ENCODE measurements at regions not wholly inside any gene's neighbourhood (a gene's known extent, or its start where the extent isn't known, plus 50 kb on each side); places are given as distances from the start of the nearest gene placed in this dataset.
A peak's percentile ranks its signal among the peaks of the same experiment; 100 is the strongest.

- DNase-seq (ENCODE audit: low spot score), result no peak
Measured at GRCh38 chr11:11789735-11790369, 51.9 kb upstream of the USP47 start.

GRCh38 chr11:11788063-11788710 is 53.6 kb upstream of the USP47 start:
- no peak for DNase-seq (ENCODE audit: low spot score)

DNA sequence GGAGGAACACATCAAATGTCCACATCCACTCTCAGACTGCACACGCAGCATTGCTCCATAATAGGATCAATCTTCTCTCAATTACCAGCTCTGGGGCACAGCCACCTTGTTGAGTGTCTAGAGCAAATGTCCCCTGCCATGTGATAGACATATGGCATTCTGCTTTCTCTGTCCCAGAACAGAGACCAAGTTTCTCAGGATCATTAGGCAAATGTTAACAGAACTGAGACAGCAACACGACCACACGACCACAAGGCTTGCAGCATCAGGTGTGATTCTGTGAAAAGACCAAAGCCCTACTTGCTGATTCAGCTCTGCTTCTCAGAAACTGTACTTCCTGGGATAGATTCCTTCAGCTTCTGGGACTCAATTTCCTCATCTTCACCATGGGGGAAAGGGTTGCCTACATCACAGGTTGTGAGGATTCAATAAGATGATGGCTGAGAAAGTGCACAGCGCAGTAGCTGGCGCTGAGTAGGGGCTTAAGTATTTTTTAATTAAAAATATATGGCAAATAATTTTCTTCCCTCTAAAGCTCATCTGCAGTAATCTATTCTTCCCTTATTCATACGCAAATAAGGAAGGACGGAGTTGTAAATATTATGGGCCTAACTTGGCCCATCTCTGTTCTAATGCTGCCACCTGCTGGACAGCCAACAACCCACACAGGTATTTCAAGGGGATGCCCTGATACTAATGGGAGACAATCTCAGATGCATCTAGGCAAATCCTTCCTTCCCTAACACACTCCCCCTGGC is 54.3 kb upstream of the USP47 start:
- DNase-seq (ENCODE audit: low spot score), result peak; percentile 87

DNA sequence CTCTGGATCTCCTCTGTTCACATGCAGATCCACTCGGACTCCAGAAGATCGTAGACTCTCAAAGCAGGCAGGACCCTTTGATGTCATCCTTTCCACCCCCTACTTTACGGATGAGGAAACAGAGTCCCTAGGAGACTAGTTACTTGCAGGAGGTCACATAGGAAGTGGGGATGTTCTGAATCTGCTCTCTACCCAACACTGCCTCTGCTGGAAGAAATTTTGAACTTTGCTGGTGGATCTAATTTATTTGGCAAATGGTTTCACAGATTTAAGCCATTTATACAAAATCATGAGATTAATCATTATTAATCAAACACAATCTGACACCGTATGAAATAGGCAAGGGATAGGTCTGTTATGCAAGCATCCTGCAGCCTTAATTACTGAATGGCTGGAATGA is 55.0 kb upstream of the USP47 start:
- no peak for DNase-seq (ENCODE audit: low spot score)

DNA sequence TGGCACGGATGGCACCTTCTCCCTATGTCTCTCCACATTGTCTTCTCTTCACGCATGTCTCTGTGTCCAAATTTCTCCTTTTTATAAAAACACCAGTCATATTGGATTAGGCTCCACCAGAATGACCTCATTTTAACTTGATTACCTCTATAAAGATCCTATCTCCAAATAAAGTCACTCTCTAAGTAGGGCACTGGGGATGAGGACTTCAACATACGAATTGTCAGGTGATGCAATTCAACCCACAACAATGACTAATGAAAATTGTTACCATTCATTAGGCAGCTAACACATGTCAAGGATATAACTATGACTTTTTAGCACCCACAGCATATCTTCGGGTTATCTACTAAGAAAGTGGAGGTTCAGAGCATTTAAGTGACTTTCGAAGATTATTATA is 55.5 kb upstream of the USP47 start:
- no peak for DNase-seq (ENCODE audit: low spot score)

DNA sequence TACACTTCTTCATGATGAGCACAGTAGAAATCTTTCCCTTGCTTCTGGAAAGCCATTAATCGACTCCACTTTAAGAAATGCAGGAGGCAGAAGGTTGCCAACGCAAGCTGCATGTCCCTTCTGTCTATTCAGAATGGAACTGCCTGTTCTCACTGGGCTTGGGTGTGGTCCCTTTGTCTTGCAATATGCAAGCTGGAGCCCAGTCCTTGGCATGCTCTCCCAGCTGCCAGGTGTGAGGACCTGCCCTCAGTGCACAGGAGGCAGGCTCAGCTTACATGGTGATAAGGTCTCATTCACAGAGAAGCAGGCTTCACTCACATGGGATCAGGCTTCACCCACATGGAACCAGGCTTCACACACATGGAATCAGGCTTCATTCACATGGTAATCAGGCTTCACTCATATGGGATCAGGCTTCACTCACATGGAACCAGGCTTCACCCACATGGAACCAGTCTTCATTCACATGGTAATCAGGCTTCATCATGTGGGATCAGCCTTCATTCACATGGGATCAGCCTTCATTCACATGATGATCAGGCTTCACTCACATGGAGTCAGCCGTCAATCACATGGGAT is 59.2 kb upstream of the USP47 start:
- DNase-seq (ENCODE audit: low spot score), result no peak

DNA sequence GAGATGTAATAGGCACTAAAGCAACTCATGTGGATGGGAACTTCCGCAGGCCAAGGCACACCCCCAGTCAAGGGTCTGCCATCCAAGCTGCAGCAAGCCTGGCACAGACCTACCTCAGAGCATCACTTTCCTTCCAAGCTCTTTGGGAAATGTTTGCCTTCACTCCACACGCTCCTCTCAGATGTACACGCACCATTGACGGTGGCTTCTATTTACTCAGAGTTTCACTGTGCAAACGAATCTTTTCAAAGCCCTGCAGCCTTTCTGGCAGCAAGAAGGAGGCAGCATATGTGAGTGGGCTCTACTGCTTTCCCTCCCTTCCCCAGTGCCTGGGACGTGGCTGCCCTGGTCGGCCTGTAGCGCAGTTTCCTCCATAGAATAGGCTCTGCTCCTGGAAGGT is 60.9 kb upstream of the USP47 start:
- DNase-seq (ENCODE audit: low spot score), result no peak

GRCh38 chr11:11779975-11780374 is 61.8 kb upstream of the USP47 start:
- DNase-seq (ENCODE audit: low spot score), result no peak

DNA sequence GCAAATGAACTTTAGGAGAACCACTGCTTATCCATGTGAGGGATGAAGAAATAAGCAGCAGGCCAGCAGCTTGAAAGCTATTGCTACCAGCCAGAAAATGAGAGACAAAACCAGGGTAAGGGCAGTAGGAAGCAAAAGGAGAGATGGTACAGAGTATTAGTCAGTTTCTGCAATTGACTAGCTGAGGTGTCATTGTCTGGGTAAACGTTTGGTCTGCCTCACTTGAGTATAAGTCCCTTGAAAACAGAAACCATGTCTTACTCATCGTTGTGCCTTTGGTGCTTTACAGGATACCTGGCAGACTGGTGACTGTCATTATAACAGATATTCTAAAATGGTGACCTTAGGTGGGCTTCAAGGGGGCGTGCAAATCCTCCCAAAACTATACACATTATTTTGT is 63.9 kb upstream of the USP47 start:
- no peak for DNase-seq (ENCODE audit: low spot score)

GRCh38 chr11:11776714-11777113 is 65.1 kb upstream of the USP47 start:
- no peak for DNase-seq (ENCODE audit: low spot score)

DNA sequence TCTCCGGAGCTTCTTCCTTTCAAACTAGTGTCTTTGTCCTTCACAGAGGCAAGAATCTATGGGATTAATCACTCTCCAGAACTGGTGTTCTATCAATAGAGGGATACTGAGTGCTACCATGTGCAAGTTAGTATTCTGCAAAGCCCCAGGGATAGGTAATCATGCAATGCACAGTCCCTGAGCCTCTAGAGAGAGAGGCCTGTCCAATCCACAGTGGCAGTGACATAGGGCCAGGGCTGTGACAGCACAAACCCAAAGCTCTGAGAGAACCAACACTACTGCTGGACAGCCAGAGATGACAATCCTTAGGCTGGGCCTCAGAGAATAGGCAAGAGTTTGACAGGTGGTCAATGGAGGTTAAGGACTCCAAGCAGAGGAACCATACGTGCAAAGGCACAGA is 66.8 kb upstream of the USP47 start:
- no peak for DNase-seq (ENCODE audit: low spot score)

GRCh38 chr11:11772865-11773515 is 68.8 kb upstream of the USP47 start:
- DNase-seq (ENCODE audit: low spot score), result no peak

DNA sequence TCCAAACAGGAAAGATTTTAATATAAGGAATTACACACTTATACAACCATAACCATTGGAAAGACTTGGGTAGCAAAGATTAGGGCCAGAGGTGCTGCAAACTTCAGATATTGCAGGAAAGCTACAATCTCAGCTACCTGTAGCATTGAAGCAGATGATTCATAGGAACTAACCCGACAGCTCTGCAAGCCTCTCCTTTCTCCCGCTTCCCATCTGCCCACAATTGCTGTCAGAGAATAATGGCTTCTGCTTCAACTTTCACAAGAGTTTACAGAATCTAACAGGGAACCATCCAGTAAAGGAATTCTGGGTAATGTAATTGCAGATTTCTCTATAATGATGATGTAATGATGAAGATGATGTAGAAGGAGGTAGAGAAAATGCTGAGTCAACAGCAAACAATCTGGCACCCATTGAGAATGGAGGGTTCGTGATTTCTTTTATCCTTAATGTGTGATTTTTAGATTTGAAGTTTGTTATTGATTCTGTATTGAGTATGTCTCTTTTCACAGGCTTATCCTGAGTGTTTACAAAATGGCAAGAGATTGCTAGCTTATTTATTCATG is 70.8 kb upstream of the USP47 start:
- DNase-seq (ENCODE audit: low spot score), result no peak

DNA sequence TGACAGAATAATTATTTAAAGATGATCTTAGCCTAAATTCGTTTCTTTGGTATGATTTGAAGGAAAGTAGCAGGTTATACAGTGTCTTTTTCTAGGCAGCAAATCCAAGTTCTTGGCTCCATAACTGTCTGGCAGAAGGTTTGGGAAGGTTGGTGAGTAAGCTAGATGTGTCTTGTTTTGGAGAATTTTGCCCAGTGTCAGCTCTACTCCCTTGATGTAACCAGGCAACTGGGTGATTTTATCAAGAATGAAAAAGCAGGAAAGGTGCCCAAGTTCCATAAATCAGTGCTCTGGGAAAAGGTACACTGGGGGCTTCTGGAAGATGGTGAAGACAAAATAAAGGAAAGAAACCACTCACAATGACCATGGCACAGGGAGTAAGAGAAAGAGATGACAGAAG is 71.5 kb upstream of the USP47 start:
- DNase-seq (ENCODE audit: low spot score), result peak; percentile 13

DNA sequence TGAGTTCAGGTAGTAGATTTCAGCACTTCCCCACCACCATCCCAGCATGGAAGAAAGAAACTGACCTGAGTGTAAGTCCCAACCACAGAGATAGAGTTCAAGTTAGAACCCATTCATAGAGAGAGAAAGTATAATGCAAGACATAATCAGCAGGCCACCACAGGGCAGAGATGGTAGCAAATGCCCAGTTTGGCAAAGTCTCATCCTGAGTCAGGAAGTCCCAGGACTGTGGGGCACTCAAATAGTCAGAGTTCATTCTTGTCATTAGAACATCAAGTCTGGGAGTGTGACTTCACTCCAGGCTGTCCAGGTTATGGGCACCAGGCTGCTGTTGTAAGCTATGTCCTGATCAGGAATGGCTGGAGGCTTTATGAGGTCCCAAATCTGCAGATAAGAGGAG is 72.0 kb upstream of the USP47 start:
- DNase-seq (ENCODE audit: low spot score), result no peak

DNA sequence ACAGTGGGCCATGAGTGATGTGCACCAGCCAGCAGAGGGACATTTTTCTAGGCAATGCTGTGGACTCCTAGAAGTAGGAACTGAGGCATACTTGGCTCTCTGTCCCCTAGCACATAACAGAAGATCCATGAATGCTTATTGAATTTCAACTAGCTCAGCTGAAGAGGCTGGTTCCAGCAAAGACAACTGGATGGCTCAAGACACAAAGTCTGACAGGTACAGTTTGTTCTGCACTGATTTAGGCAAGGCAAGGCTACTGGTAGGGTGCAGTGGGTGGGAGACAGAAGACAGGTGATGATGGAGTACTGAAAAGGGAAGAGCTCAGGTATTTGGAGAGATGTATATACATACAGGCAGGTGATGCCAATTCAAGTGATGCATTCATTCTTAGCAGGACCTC is 72.4 kb upstream of the USP47 start:
- DNase-seq (ENCODE audit: low spot score), result no peak

DNA sequence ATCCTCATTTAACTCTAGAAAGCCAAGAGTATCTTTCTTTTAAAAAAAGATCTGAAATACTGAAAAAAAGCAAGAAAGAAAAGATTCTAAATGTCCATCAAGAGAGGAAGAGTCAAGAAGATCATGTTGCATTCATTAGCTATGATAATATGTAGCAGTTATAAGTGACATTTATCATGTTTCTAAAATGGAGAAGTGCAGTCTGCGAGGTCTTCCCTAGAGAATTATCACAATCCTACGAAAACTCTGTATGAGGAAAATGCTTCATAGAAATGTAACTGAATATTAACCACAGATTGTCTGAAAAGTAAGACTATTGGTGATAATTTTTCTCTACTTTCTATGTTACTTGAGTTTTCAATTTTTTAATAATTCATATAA is 77.4 kb upstream of the USP47 start:
- no peak for DNase-seq (ENCODE audit: low spot score)

DNA sequence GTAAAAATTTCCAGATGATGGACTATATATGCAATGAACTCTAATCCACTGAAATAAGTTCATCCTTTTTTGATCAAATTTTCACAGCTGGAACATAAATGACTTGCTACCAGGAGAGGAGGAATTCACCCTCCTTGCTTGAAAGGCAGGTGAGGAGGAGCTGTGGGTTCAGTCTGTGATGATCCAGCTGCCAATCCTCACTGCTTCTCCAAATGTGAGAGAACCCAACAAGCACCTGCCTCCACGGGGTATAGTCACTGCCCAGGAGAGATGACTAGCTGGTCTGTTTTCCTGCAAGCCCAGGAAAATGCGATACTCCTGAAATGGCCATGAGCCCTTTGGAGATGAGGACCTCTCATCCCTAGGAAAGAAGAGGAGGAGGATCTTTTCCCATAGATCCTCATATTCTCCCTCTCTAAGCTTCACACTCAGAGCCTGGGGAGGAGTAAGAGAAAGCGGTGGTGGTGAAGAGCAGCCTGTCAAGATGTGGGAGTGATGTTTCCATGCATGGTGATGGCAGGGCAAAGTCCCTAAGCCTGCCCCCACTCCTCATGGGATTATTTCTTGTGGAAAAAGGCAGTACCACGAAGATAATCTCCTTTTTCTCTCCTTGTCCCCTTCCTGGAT is 77.9 kb upstream of the USP47 start:
- DNase-seq (ENCODE audit: low spot score), result no peak

DNA sequence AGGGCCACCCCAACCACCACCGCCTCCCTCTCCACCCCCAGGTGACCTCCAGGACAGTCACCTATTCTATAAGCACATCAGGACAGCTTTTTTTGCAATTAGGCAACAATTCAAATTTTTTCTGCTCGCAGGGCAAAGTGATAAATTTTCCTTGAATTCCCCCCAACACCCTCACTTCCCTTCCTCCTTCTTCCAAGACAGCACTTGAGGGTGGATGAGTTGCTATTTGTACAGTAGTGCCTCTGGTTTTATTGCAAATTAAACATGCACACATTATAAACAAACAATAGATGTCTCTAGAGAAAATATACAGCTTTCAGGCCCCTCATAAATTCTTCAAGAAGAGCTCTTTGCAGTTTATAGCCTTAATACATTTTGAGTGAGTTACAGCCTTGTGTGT is 80.9 kb upstream of the USP47 start:
- DNase-seq (ENCODE audit: low spot score), result no peak

DNA sequence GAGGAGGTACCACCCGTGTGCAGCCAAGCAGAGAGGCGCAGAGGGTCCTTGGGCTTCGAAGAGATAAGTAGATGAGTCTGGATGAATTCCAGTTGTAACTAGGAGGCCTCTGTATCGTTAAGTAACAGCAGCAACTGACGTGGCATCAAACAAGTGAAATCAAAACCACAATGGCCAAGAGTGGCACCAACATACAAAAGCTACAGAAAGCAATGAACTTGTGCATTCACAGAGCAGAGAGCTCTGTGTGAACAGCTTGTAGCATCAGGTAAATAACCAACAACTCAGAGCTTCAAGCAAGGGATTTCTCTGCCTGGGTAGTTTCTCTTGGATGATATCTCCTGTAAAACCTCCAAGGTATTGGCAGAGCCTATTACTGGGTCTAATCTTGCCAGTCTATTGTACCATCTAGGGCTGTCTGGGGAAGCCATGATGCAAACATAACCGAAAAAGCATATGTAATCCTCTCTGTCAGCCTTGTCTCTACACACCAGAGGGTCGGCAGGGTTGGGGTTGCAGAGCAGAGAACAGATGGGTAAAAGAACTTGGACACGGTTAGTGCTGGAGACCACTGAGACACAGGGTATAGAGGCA is 83.1 kb upstream of the USP47 start:
- no peak for DNase-seq (ENCODE audit: low spot score)

GRCh38 chr11:11757909-11758308 is 83.9 kb upstream of the USP47 start:
- DNase-seq (ENCODE audit: low spot score), result no peak
